Neuronal stem cell (in vitro differentiated cells): ENCODE measurements at regions not wholly inside any gene's neighbourhood (a gene's known extent, or its start where the extent isn't known, plus 50 kb on each side); places are given as distances from the start of the nearest gene placed in this dataset.
"Not testable (repeated sequence)": the region's sequence is repeated elsewhere in the genome, so short reads cannot be mapped to it uniquely, and the experiment has no call there.

Source experiments
- DNase-seq: peaks from one replicate; pipeline ENCODE4 v3.0.0-alpha.2; 2013; ENCODE audit warnings: low spot score
- H2AFZ ChIP-seq: one replicate; pipeline ENCODE4 v1.6.1; 2013; ENCODE audit warnings: mild to moderate bottlenecking, low read length, inconsistent platforms
- H2AK5ac ChIP-seq: 2 replicates; pipeline ENCODE4 v1.6.1; 2013; ENCODE audit warnings: low read depth, mild to moderate bottlenecking, inconsistent platforms, low read length, moderate library complexity, mixed read lengths
- H2BK120ac ChIP-seq: 2 replicates; pipeline ENCODE4 v1.6.1; 2013; ENCODE audit warnings: low read depth, mild to moderate bottlenecking, inconsistent platforms, low read length, moderate library complexity, mixed read lengths
- H2BK12ac ChIP-seq: one replicate; pipeline ENCODE4 v1.6.1; 2013; ENCODE audit warnings: low read length, inconsistent platforms
- H2BK15ac ChIP-seq: 2 replicates; pipeline ENCODE4 v1.6.1; 2013; ENCODE audit warnings: mild to moderate bottlenecking, low read length, inconsistent platforms, mixed read lengths
- H2BK5ac ChIP-seq: one replicate; pipeline ENCODE4 v1.6.1; 2013; ENCODE audit warnings: inconsistent platforms, mild to moderate bottlenecking, low read length, moderate library complexity
- H3K14ac ChIP-seq: one replicate; pipeline ENCODE4 v1.6.1; 2013; ENCODE audit warnings: low read length, inconsistent platforms
- H3K18ac ChIP-seq: 2 replicates; pipeline ENCODE4 v1.6.1; 2013; ENCODE audit warnings: low read length, inconsistent platforms
- H3K23ac ChIP-seq: 2 replicates; pipeline ENCODE4 v1.6.1; 2013; ENCODE audit warnings: low read depth, mild to moderate bottlenecking, mixed read lengths, low read length, inconsistent platforms; ENCODE audit not compliant: poor library complexity
- H3K27ac ChIP-seq: replicated peaks from 3 replicates; pipeline ENCODE4 v1.5.1; 2013; ENCODE audit warnings: low read length, inconsistent platforms
- H3K27me3 ChIP-seq, 3 experiments: 2 replicates each; pipeline ENCODE4 v1.6.1; 2013; ENCODE audit warnings: low read length in 3 of 3, mild to moderate bottlenecking in 2 of 3, inconsistent platforms in 1 of 3, low read depth in 1 of 3, mixed read lengths in 1 of 3, moderate library complexity in 1 of 3; ENCODE audit not compliant: control insufficient read depth in 3 of 3, insufficient read depth in 3 of 3
- H3K36me3 ChIP-seq, 2 donors: replicated peaks in 1 of 2; 2 replicates each; pipeline ENCODE4 v1.6.1; 2013; ENCODE audit warnings: low read length in 2 of 2; ENCODE audit not compliant: control insufficient read depth in 2 of 2, insufficient read depth in 2 of 2
- H3K4ac ChIP-seq: 2 replicates; pipeline ENCODE4 v1.6.1; 2013; ENCODE audit warnings: inconsistent platforms, mild to moderate bottlenecking, low read length, moderate library complexity
- H3K4me1 ChIP-seq, 2 donors: 1 replicate in 1 of 2; 2 replicates in 1 of 2; pipeline ENCODE4 v1.6.1; 2013; ENCODE audit warnings: low read length in 2 of 2, low read depth in 1 of 2; ENCODE audit not compliant: control insufficient read depth in 2 of 2, insufficient read depth in 1 of 2
- H3K4me2 ChIP-seq: one replicate; pipeline ENCODE4 v1.6.1; 2013; ENCODE audit warnings: mild to moderate bottlenecking, low read length, inconsistent platforms; ENCODE audit not compliant: insufficient read depth, poor library complexity, severe bottlenecking
- H3K4me3 ChIP-seq, 2 donors: 2 replicates each; pipeline ENCODE4 v1.5.1; 2013; ENCODE audit warnings: low read length in 2 of 2, mild to moderate bottlenecking in 2 of 2, inconsistent platforms in 1 of 2, moderate library complexity in 1 of 2
- H3K79me1 ChIP-seq: one replicate; pipeline ENCODE4 v1.6.1; 2013; ENCODE audit warnings: low read depth, mild to moderate bottlenecking, inconsistent platforms, low read length, moderate library complexity
- H3K9ac ChIP-seq: one replicate; pipeline ENCODE4 v1.6.1; 2013; ENCODE audit warnings: mild to moderate bottlenecking, low read depth, low read length, inconsistent platforms; ENCODE audit not compliant: poor library complexity
- H3K9me3 ChIP-seq, 2 donors: replicated peaks in 1 of 2; 2 replicates each; pipeline versions ENCODE3 to v1.6.1; 2013; ENCODE audit warnings: low read length in 2 of 2, mild to moderate bottlenecking in 2 of 2, inconsistent platforms in 1 of 2, low read depth in 1 of 2, mixed read lengths in 1 of 2, moderate library complexity in 1 of 2; ENCODE audit not compliant: control insufficient read depth in 2 of 2, insufficient read depth in 1 of 2
- H4K8ac ChIP-seq: one replicate; pipeline ENCODE4 v1.6.1; 2013; ENCODE audit warnings: low read depth, mild to moderate bottlenecking, inconsistent platforms, low read length, moderate library complexity
- H4K91ac ChIP-seq: one replicate; pipeline ENCODE4 v1.6.1; 2013; ENCODE audit warnings: low read length, low read depth, mild to moderate bottlenecking, inconsistent platforms; ENCODE audit not compliant: poor library complexity
- WGBS, 2 donors: extraction: QIAGEN DNeasy Blood & Tissue Kit; methylation state at CpG; one replicate each; pipeline ENCODE4 v1.1.7; 2013; ENCODE audit warnings: missing lambda C conversion rate in 2 of 2, mixed read lengths in 1 of 2; ENCODE audit not compliant: insufficient read length in 2 of 2, insufficient replicate concordance in 1 of 2; ENCODE audit errors: extremely low coverage in 2 of 2; 5-methylcytosine and 5-hydroxymethylcytosine counted together

DNA sequence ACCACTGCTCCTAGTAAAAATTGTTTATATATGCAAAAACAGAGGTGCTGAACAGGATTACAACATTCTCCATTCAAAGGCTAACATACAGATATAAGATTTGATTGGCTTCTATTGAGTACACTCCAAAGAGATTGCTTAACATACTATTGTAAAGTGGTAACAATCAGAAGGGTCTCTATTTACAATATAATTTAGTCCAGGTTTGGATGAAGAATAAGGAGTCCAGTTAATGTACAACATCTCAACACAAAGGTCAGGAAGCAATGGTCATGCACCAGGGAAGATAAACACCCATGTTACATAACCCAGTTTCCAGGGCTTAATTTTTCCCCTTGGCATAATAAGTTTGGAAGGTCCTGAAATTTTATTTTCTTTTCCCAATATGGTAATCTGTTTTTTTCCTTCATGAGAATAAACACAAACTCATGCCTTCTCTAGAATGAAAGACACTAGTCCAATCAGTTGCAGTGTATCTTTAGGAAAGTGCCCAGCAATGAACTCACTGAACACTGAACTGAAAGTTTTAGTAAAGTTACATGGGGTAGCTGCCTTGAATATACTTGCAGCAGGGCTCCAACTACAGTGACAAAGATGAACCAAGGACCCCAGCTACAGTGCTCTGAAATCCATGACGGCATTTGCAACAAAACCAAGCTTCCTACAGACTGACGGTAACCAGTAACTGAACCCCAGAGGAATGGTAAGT is 255.3 kb upstream of the GJE1 start:
- Histone ChIP-seq H3K9ac (no peak overlapping the region), H3K27me3 (no peaks in the 10 kb centered on the region)

DNA sequence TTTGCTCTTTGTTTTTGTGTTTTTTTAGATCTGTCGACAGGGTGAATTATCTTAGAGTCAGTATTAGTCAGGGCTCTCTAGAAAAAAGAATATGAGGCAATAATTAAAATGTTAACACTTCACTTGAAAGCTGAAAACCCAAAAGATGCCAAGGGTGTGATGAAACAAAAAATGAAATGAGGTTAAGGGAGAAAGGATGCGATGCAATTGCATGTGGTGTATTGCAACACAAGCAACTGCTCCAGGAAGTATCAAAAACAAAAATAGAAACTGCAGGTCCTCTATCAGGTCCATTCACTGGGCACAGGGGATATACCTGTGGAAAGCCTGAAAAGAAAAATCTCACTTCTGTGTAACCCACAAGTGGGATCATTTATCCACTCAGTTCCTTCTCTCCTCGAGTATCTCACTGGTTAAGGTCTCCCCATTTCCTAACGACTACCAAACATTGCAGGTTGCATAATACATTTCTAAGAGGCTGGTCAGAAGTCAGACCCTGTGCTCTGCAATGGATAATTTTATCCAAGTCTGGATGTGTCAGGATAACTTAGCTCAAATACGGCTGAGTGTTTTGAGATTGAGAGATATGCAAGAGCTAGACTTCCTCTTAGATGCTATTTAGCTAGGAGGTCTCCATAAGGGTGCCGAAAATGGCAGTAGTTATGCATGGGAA is 257.7 kb upstream of the GJE1 start:
- Histone ChIP-seq H2BK120ac (no peak overlapping the region), H3K36me3 (no peaks in the 10 kb centered on the region), H3K27me3 (no peaks in the 10 kb centered on the region), H3K14ac (no peak overlapping the region), H2BK12ac (no peak overlapping the region), H3K9me3 (peaks cover 0 to 4% of the 10 kb centered on the region in 2 donors), H4K91ac (no peak overlapping the region), H3K4me3 (no peak overlapping the region), H2AK5ac (no peak overlapping the region), H2AFZ (no peak overlapping the region), H3K4me2 (no peak overlapping the region), H3K79me1 (no peaks in the 10 kb centered on the region), H3K23ac (no peak overlapping the region), H2BK5ac (no peak overlapping the region), H3K9ac (no peak overlapping the region), H3K4me1 (no peaks in the 10 kb centered on the region), H4K8ac (no peak overlapping the region), H2BK15ac (no peak overlapping the region), H3K27ac (no peak overlapping the region), H3K4ac (no peak overlapping the region), H3K18ac (no peak overlapping the region)
- WGBS, 2 donors = no CpG with 5 or more reads among the region's 6 CpGs
- DNase-seq = no peak

More for the DNA sequence above, 255.3 kb upstream of the GJE1 start:
- Histone ChIP-seq H3K4me3 (no peak overlapping the region), H2BK15ac (no peak overlapping the region), H2AK5ac (no peak overlapping the region), H3K27ac (no peak overlapping the region), H3K4ac (no peak overlapping the region), H3K4me2 (no peak overlapping the region), H4K8ac (no peak overlapping the region), H3K23ac (no peak overlapping the region), H3K9me3 (no peaks in the 10 kb centered on the region), H3K4me1 (no peaks in the 10 kb centered on the region), H2BK12ac (no peak overlapping the region), H4K91ac (no peak overlapping the region), H3K18ac (no peak overlapping the region), H3K14ac (no peak overlapping the region), H3K79me1 (no peaks in the 10 kb centered on the region), H3K36me3 (no peaks in the 10 kb centered on the region), H2BK5ac (no peak overlapping the region), H2BK120ac (no peak overlapping the region), H2AFZ (no peak overlapping the region)
- no peak for DNase-seq
- no CpG with 5 or more reads among the region's 2 CpGs for WGBS, 2 donors

- H3K4ac ChIP-seq, H3K4me2 ChIP-seq, H3K4me3 ChIP-seq, H3K79me1 ChIP-seq, H3K18ac ChIP-seq, H2BK120ac ChIP-seq, H2BK15ac ChIP-seq, H4K91ac ChIP-seq, H3K23ac ChIP-seq, H3K27ac ChIP-seq, H4K8ac ChIP-seq, H3K36me3 ChIP-seq, H2AFZ ChIP-seq, H3K9me3 ChIP-seq, H2BK5ac ChIP-seq, DNase-seq, H2BK12ac ChIP-seq, H3K14ac ChIP-seq, H3K4me1 ChIP-seq, H2AK5ac ChIP-seq, H3K9ac ChIP-seq, H3K27me3 ChIP-seq: not testable (repeated sequence)
- no CpG with 5 or more reads among the region's 2 CpGs for WGBS, 2 donors
Measured at GRCh38 chr6:141869509-141869908, 263.2 kb upstream of the GJE1 start.

- H3K79me1 ChIP-seq = no peaks in the 10 kb centered on the region
- WGBS, 2 donors = no CpG with 5 or more reads among the region's 6 CpGs
- no peak overlapping the region for H2BK15ac ChIP-seq
- no peak overlapping the region for H3K14ac ChIP-seq
- H3K18ac ChIP-seq = no peak overlapping the region
- H2BK120ac ChIP-seq = no peak overlapping the region
- H4K91ac ChIP-seq = no peak overlapping the region
- H2BK12ac ChIP-seq = no peak overlapping the region
- H2AK5ac ChIP-seq = no peak overlapping the region
- peaks cover 0 to 4% of the 10 kb centered on the region in 2 donors for H3K4me1 ChIP-seq
- no peak overlapping the region for H3K9ac ChIP-seq
- H3K4ac ChIP-seq = no peak overlapping the region
- H2BK5ac ChIP-seq = no peak overlapping the region
- no peaks in the 10 kb centered on the region for H3K27me3 ChIP-seq
- H4K8ac ChIP-seq = no peak overlapping the region
- no peak for DNase-seq
- no peak overlapping the region for H2AFZ ChIP-seq
- no peak overlapping the region for H3K23ac ChIP-seq
- H3K9me3 ChIP-seq = peaks cover 0 to 4% of the 10 kb centered on the region in 2 donors
- no peak overlapping the region for H3K27ac ChIP-seq
- no peak overlapping the region for H3K4me3 ChIP-seq
- H3K4me2 ChIP-seq = no peak overlapping the region
- H3K36me3 ChIP-seq = no peaks in the 10 kb centered on the region
Measured at GRCh38 chr6:141867767-141868166, 265.0 kb upstream of the GJE1 start.
